HG03139 (cell line): ENCODE measurements at regions not wholly inside any gene's neighbourhood (a gene's known extent, or its start where the extent isn't known, plus 50 kb on each side); places are given as distances from the start of the nearest gene placed in this dataset.

Source experiments
- ATAC-seq: cut with Tn5 transposase; IDR thresholded peaks from one replicate; pipeline ENCODE4 v1.9.1; 2021; ENCODE audit not compliant: unreplicated experiment

GRCh38 chr20:57902473-57902872, 192.7 kb upstream of the PMEPA1 start:
- peak; percentile 73 for ATAC-seq

- ATAC-seq = no peak
Observed at GRCh38 chr20:57901526-57901925, 191.7 kb upstream of the PMEPA1 start.

- no peak for ATAC-seq
Observed at GRCh38 chr20:57900226-57900905, 190.6 kb upstream of the PMEPA1 start.

- no peak for ATAC-seq
Observed at GRCh38 chr20:57899554-57899953, 189.7 kb upstream of the PMEPA1 start.

- no peak for ATAC-seq
Observed at GRCh38 chr20:57898332-57898731, 188.5 kb upstream of the PMEPA1 start.

GRCh38 chr20:57897891-57898290, 188.1 kb upstream of the PMEPA1 start:
- no peak for ATAC-seq

- ATAC-seq = no peak
Observed at GRCh38 chr20:57897156-57897874, 187.5 kb upstream of the PMEPA1 start.

GRCh38 chr20:57896563-57896962, 186.7 kb upstream of the PMEPA1 start:
- ATAC-seq = no peak

- no peak for ATAC-seq
Observed at GRCh38 chr20:57896017-57896416, 186.2 kb upstream of the PMEPA1 start.

GRCh38 chr20:57895161-57895855, 185.5 kb upstream of the PMEPA1 start:
- ATAC-seq = no peak

- no peak for ATAC-seq
Observed at GRCh38 chr20:57894522-57894921, 184.7 kb upstream of the PMEPA1 start.

GRCh38 chr20:57894096-57894495, 184.3 kb upstream of the PMEPA1 start:
- ATAC-seq = no peak

GRCh38 chr20:57893366-57893999, 183.7 kb upstream of the PMEPA1 start:
- no peak for ATAC-seq

GRCh38 chr20:57892471-57892870, 182.7 kb upstream of the PMEPA1 start:
- no peak for ATAC-seq

- ATAC-seq = no peak
Observed at GRCh38 chr20:57891014-57891413, 181.2 kb upstream of the PMEPA1 start.

GRCh38 chr20:57890202-57890800, 180.5 kb upstream of the PMEPA1 start:
- no peak for ATAC-seq

GRCh38 chr20:57888591-57888990, 178.8 kb upstream of the PMEPA1 start:
- ATAC-seq = no peak

GRCh38 chr20:57884956-57885355, 175.1 kb upstream of the PMEPA1 start:
- ATAC-seq = no peak

GRCh38 chr20:57883761-57884160, 173.9 kb upstream of the PMEPA1 start:
- ATAC-seq = no peak

GRCh38 chr20:57883224-57883623, 173.4 kb upstream of the PMEPA1 start:
- ATAC-seq = no peak
